Esophagus (tissue), 2 donors: ENCODE measurements at regions not wholly inside any gene's neighbourhood (a gene's known extent, or its start where the extent isn't known, plus 50 kb on each side); places are given as distances from the start of the nearest gene placed in this dataset.

Experiments used
- H3K27ac ChIP-seq, 2 donors: one replicate each; pipeline ENCODE4 v1.5.1; 2013; ENCODE audit warnings: low read depth in 2 of 2, mild to moderate bottlenecking in 2 of 2, inconsistent platforms in 1 of 2, low read length in 1 of 2, moderate library complexity in 1 of 2
- H3K27me3 ChIP-seq, 2 donors: one replicate each; pipeline ENCODE4 v1.6.1; 2013; ENCODE audit warnings: low read length in 2 of 2, control low read depth in 1 of 2, mild to moderate bottlenecking in 1 of 2; ENCODE audit not compliant: insufficient read depth in 2 of 2, control insufficient read depth in 1 of 2
- H3K36me3 ChIP-seq, 2 donors: one replicate each; pipeline ENCODE4 v1.6.1; 2013; ENCODE audit warnings: low read length in 1 of 2; ENCODE audit not compliant: control insufficient read depth in 2 of 2, insufficient read depth in 2 of 2
- H3K4me1 ChIP-seq, 2 donors: one replicate each; pipeline ENCODE4 v1.6.1; 2013; ENCODE audit warnings: low read length in 1 of 2; ENCODE audit not compliant: control insufficient read depth in 2 of 2, insufficient read depth in 2 of 2
- H3K4me3 ChIP-seq, 2 donors: one replicate each; pipeline ENCODE4 v1.5.1; 2013; ENCODE audit warnings: low read length in 2 of 2, mild to moderate bottlenecking in 2 of 2, low read depth in 1 of 2, moderate library complexity in 1 of 2
- H3K9me3 ChIP-seq, 2 donors: one replicate each; pipeline ENCODE4 v1.6.1; 2013; ENCODE audit warnings: mild to moderate bottlenecking in 2 of 2, low read depth in 1 of 2, low read length in 1 of 2, moderate library complexity in 1 of 2; ENCODE audit not compliant: control insufficient read depth in 2 of 2, insufficient read depth in 1 of 2
- WGBS, 2 donors: extraction: QIAGEN DNeasy Blood & Tissue Kit; methylation state at CpG; one replicate each; pipeline ENCODE4 v1.1.7; 2013; 5-methylcytosine and 5-hydroxymethylcytosine counted together
- donor health status: healthy with polysubstance abuse.
- donor health status: Bipolar disorder and iron deficiency.

GRCh38 chr12:124448955-124449622 is 118.3 kb downstream of the NCOR2 start:
- no peak overlapping the region for H3K4me3 ChIP-seq
- H3K9me3 ChIP-seq = no peaks in the 10 kb centered on the region
- WGBS, 2 donors = 87 to 91% methylated on average over 12 of the region's 12 CpGs
- peaks cover 2 to 16% of the 10 kb centered on the region in 2 donors for H3K4me1 ChIP-seq
- H3K36me3 ChIP-seq = peaks cover 3 to 22% of the 10 kb centered on the region in 2 donors
- no peaks in the 10 kb centered on the region for H3K27me3 ChIP-seq
- no peak overlapping the region for H3K27ac ChIP-seq

GRCh38 chr12:124448241-124448954 is 119.0 kb downstream of the NCOR2 start:
- 91 to 93% methylated on average over 23 of the region's 23 CpGs for WGBS, 2 donors
- Histone ChIP-seq H3K27ac (no peak overlapping the region), H3K27me3 (no peaks in the 10 kb centered on the region), H3K9me3 (no peaks in the 10 kb centered on the region), H3K4me3 (no peak overlapping the region), H3K4me1 (peaks cover 2 to 11% of the 10 kb centered on the region in 2 donors), H3K36me3 (peaks cover 3 to 27% of the 10 kb centered on the region in 2 donors)

GRCh38 chr12:124446364-124446763 is 121.0 kb downstream of the NCOR2 start:
- WGBS, 2 donors = 87 to 91% methylated on average over 2 of the region's 2 CpGs
- H3K27ac ChIP-seq = no peak overlapping the region

GRCh38 chr12:124445826-124446225 is 121.6 kb downstream of the NCOR2 start:
- Histone ChIP-seq H3K27me3 (no peaks in the 10 kb centered on the region), H3K27ac (no peak overlapping the region), H3K4me1 (peaks cover 5 to 7% of the 10 kb centered on the region in 2 donors), H3K9me3 (no peaks in the 10 kb centered on the region), H3K36me3 (peaks cover 6 to 36% of the 10 kb centered on the region in 2 donors), H3K4me3 (no peak overlapping the region)
- 91 to 94% methylated on average over 8 of the region's 8 CpGs for WGBS, 2 donors

More at GRCh38 chr12:124446364-124446763, 121.0 kb downstream of the NCOR2 start:
- Histone ChIP-seq H3K36me3 (peaks cover 6 to 36% of the 10 kb centered on the region in 2 donors), H3K4me3 (no peak overlapping the region), H3K4me1 (peaks cover 2 to 5% of the 10 kb centered on the region in 2 donors), H3K9me3 (no peaks in the 10 kb centered on the region), H3K27me3 (no peaks in the 10 kb centered on the region)

GRCh38 chr12:124445121-124445718 is 122.2 kb downstream of the NCOR2 start:
- WGBS, 2 donors = 85% methylated on average over 39 of the region's 39 CpGs
- no peaks in the 10 kb centered on the region for H3K9me3 ChIP-seq
- peaks cover 5 to 6% of the 10 kb centered on the region in 2 donors for H3K4me1 ChIP-seq
- H3K4me3 ChIP-seq = no peak overlapping the region
- H3K27ac ChIP-seq = no peak overlapping the region
- no peaks in the 10 kb centered on the region for H3K27me3 ChIP-seq
- H3K36me3 ChIP-seq = peaks cover 6 to 33% of the 10 kb centered on the region in 2 donors

GRCh38 chr12:124443931-124444712 is 123.3 kb downstream of the NCOR2 start:
- Histone ChIP-seq H3K27me3 (no peaks in the 10 kb centered on the region), H3K4me3 (no peak overlapping the region), H3K27ac (peak overlapping the region in 1 of 2 donors; percentile 17), H3K9me3 (no peaks in the 10 kb centered on the region), H3K4me1 (peaks cover 4 to 6% of the 10 kb centered on the region in 2 donors), H3K36me3 (peaks cover 6 to 24% of the 10 kb centered on the region in 2 donors)
- 81% methylated on average over 9 of the region's 9 CpGs for WGBS, 2 donors

GRCh38 chr12:124442772-124443445 is 124.5 kb downstream of the NCOR2 start:
- Histone ChIP-seq H3K27ac (no peak overlapping the region), H3K4me1 (peaks cover 4 to 6% of the 10 kb centered on the region in 2 donors), H3K9me3 (no peaks in the 10 kb centered on the region), H3K27me3 (no peaks in the 10 kb centered on the region), H3K4me3 (no peak overlapping the region), H3K36me3 (peaks cover 6 to 25% of the 10 kb centered on the region in 2 donors)
- WGBS, 2 donors = 87 to 89% methylated on average over 29 of the region's 29 CpGs

- Histone ChIP-seq H3K27ac (no peak overlapping the region), H3K27me3 (no peaks in the 10 kb centered on the region), H3K4me1 (peaks cover 4 to 6% of the 10 kb centered on the region in 2 donors), H3K9me3 (no peaks in the 10 kb centered on the region), H3K36me3 (peaks cover 6 to 28% of the 10 kb centered on the region in 2 donors), H3K4me3 (no peak overlapping the region)
- 86 to 90% methylated on average over 6 of the region's 6 CpGs for WGBS, 2 donors
These were observed 125.1 kb downstream of the NCOR2 start for GRCh38 chr12:124442281-124442680.
